ENCODE measurements at regions not wholly inside any gene's neighbourhood (a gene's known extent, or its start where the extent isn't known, plus 50 kb on each side); places are given as distances from the start of the nearest gene placed in this dataset.

- TF ChIP-seq CTCF (conservative IDR thresholded peaks at IDR 0.05) (no peak), EZH2 (IDR thresholded peaks at IDR 0.05; ENCODE audit: low read depth) (no peak)
These were observed 110.2 kb downstream of the TPRA1 start for GRCh38 chr3:127480196-127480954.
